SK-N-SH treated with all-trans-retinoic acid at 6 μM for 48 hours (cell line): ENCODE measurements at regions not wholly inside any gene's neighbourhood (a gene's known extent, or its start where the extent isn't known, plus 50 kb on each side); places are given as distances from the start of the nearest gene placed in this dataset.

Experiments
- ATAC-seq: fragments of 200-7000 bp; cut with Tn5 transposase; 3 replicates; pipeline ENCODE4 v1.9.1; 2020; ENCODE audit warnings: mild to moderate bottlenecking, moderate library complexity
- BACH2 ChIP-seq: fragments of 250-450 bp; sonication (Bioruptor Pico); IDR thresholded peaks from 2 replicates; pipeline ENCODE4 v1.9.0; 2021; ENCODE audit warnings: mild to moderate bottlenecking, borderline replicate concordance
- CREB5 ChIP-seq: fragments of 250-450 bp; sonication (Bioruptor Pico); IDR thresholded peaks from 2 replicates; pipeline ENCODE4 v1.5.1; 2020; ENCODE audit warnings: low read depth, mild to moderate bottlenecking, moderate library complexity
- CSDC2 ChIP-seq: fragments of 250-450 bp; sonication (Bioruptor Pico); IDR thresholded peaks from 2 replicates; pipeline ENCODE4 v1.5.0; 2020; ENCODE audit warnings: mild to moderate bottlenecking, moderate library complexity
- CSRNP3 ChIP-seq: fragments of 250-450 bp; sonication (Bioruptor Pico); IDR thresholded peaks from 2 replicates; pipeline ENCODE4 v1.5.1; 2021; ENCODE audit warnings: mild to moderate bottlenecking, moderate library complexity
- ESRRG ChIP-seq: fragments of 250-450 bp; sonication (Bioruptor Pico); IDR thresholded peaks from 2 replicates; pipeline ENCODE4 v1.6.1; 2021; ENCODE audit warnings: mild to moderate bottlenecking
- GLIS3 ChIP-seq: fragments of 250-450 bp; sonication (Bioruptor Pico); IDR thresholded peaks from 2 replicates; pipeline ENCODE4 v1.5.0; 2020; ENCODE audit warnings: mild to moderate bottlenecking, moderate library complexity
- ISL1 ChIP-seq: fragments of 250-450 bp; sonication (Bioruptor Pico); IDR thresholded peaks from 2 replicates; pipeline ENCODE4 v2.1.2; 2022; ENCODE audit warnings: mild to moderate bottlenecking, moderate library complexity
- OSR1 ChIP-seq: fragments of 250-450 bp; sonication (Bioruptor Pico); IDR thresholded peaks from 2 replicates; pipeline ENCODE4 v1.8.0; 2022; ENCODE audit warnings: moderate library complexity, mild to moderate bottlenecking, inconsistent platforms
- POU6F1 ChIP-seq: fragments of 250-450 bp; sonication (Bioruptor Pico); IDR thresholded peaks from 2 replicates; pipeline ENCODE4 v1.8.0; 2021; ENCODE audit warnings: low read depth, mild to moderate bottlenecking, moderate library complexity, borderline replicate concordance
- PPARA ChIP-seq: fragments of 250-450 bp; sonication (Bioruptor Pico); IDR thresholded peaks from 2 replicates; pipeline ENCODE4 v1.5.0; 2020; ENCODE audit warnings: mild to moderate bottlenecking, borderline replicate concordance
- RARB ChIP-seq: fragments of 250-450 bp; sonication (Bioruptor Pico); IDR thresholded peaks from 2 replicates; pipeline ENCODE4 v1.8.0; 2021; ENCODE audit warnings: mild to moderate bottlenecking, moderate library complexity
- SNAI2 ChIP-seq: fragments of 250-450 bp; sonication (Bioruptor Pico); IDR thresholded peaks from 2 replicates; pipeline ENCODE4 v1.5.0; 2020; ENCODE audit warnings: mild to moderate bottlenecking, moderate library complexity
- TOX ChIP-seq: fragments of 250-450 bp; sonication (Bioruptor Pico); IDR thresholded peaks from 2 replicates; pipeline ENCODE4 v1.8.0; 2021; ENCODE audit warnings: mild to moderate bottlenecking, moderate library complexity, borderline replicate concordance
- TSHZ2 ChIP-seq: fragments of 250-450 bp; sonication (Bioruptor Pico); IDR thresholded peaks from 2 replicates; pipeline ENCODE4 v1.5.0; 2020; ENCODE audit warnings: mild to moderate bottlenecking, moderate library complexity
- ZC3H10 ChIP-seq: fragments of 250-450 bp; sonication (Bioruptor Pico); IDR thresholded peaks from 2 replicates; pipeline ENCODE4 v1.5.1; 2021; ENCODE audit warnings: mild to moderate bottlenecking, moderate library complexity
- ZFP3 ChIP-seq: fragments of 250-450 bp; sonication (Bioruptor Pico); IDR thresholded peaks from 2 replicates; pipeline ENCODE4 v1.5.0; 2020; ENCODE audit warnings: mild to moderate bottlenecking, moderate library complexity
- ZFP30 ChIP-seq: fragments of 450-650 bp; formaldehyde crosslinking; IDR thresholded peaks from 2 replicates; pipeline ENCODE4 v1.5.0; 2022; ENCODE audit warnings: mild to moderate bottlenecking, moderate library complexity
- ZNF565 ChIP-seq: fragments of 450-650 bp; formaldehyde crosslinking; conservative IDR thresholded peaks from 2 replicates; pipeline ENCODE4 v1.5.0; 2020; ENCODE audit warnings: low read depth, mild to moderate bottlenecking, moderate library complexity
- ZNF70 ChIP-seq: fragments of 450-650 bp; formaldehyde crosslinking; IDR thresholded peaks from 2 replicates; pipeline ENCODE4 v1.5.0; 2020; ENCODE audit warnings: mild to moderate bottlenecking, moderate library complexity
- ZNF8 ChIP-seq: fragments of 450-650 bp; formaldehyde crosslinking; IDR thresholded peaks from 2 replicates; pipeline ENCODE4 v1.5.0; 2020; ENCODE audit warnings: mild to moderate bottlenecking, moderate library complexity

- no peak for TF ChIP-seq CSRNP3
- no peak for TF ChIP-seq BACH2 (CRISPR knock-in tag)
These were observed 2026.5 kb downstream of the LRRC4C start (continued) for GRCh38 chr11:39432929-39433328.

GRCh38 chr11:39425226-39425625 is 2034.2 kb downstream of the LRRC4C start:
- no peak for ATAC-seq
- TF ChIP-seq ISL1 (CRISPR knock-in tag) = no peak
- no peak for TF ChIP-seq PPARA (CRISPR knock-in tag)

- no peak for TF ChIP-seq RARB (CRISPR knock-in tag)
- TF ChIP-seq CSRNP3 = no peak
- TF ChIP-seq TOX (CRISPR knock-in tag) = no peak
- TF ChIP-seq TSHZ2 (CRISPR knock-in tag) = no peak
- ATAC-seq = no peak
These were observed 2047.3 kb downstream of the LRRC4C start for GRCh38 chr11:39412117-39412516.

GRCh38 chr11:39385911-39386310 is 2073.5 kb downstream of the LRRC4C start:
- TF ChIP-seq PPARA (CRISPR knock-in tag) (no peak), SNAI2 (CRISPR knock-in tag) (no peak), ZNF70 (CRISPR knock-in tag) (no peak), ESRRG (CRISPR knock-in tag) (no peak), POU6F1 (CRISPR knock-in tag) (no peak), ZFP3 (CRISPR knock-in tag) (no peak), ZNF565 (CRISPR knock-in tag) (no peak), ISL1 (CRISPR knock-in tag) (no peak), CSRNP3 (no peak), CREB5 (no peak), RARB (CRISPR knock-in tag) (no peak), TSHZ2 (CRISPR knock-in tag) (no peak), CSDC2 (no peak), ZC3H10 (CRISPR knock-in tag) (no peak), ZFP30 (no peak), ZNF8 (CRISPR knock-in tag) (no peak), GLIS3 (CRISPR knock-in tag) (no peak), TOX (CRISPR knock-in tag) (no peak), OSR1 (CRISPR knock-in tag) (no peak), BACH2 (CRISPR knock-in tag) (no peak)
- ATAC-seq = no peak
